ENCODE measurements at regions not wholly inside any gene's neighbourhood (a gene's known extent, or its start where the extent isn't known, plus 50 kb on each side); places are given as distances from the start of the nearest gene placed in this dataset.
"Not testable (repeated sequence)": the region's sequence is repeated elsewhere in the genome, so short reads cannot be mapped to it uniquely, and the experiment has no call there.

- TF ChIP-seq POLR2AphosphoS5 (IDR thresholded peaks at IDR 0.05; ENCODE audit: low read depth, low read length); POLR2A (IDR thresholded peaks at IDR 0.05; ENCODE audit: low read depth, low read length); TAF1 (IDR thresholded peaks at IDR 0.05; ENCODE audit: low read depth, low read length); PAX5 (IDR thresholded peaks at IDR 0.05; ENCODE audit: insufficient read depth, low read length, severe bottlenecking); SPI1 (IDR thresholded peaks at IDR 0.05; ENCODE audit: low read depth, low read length); POU2F2 (IDR thresholded peaks at IDR 0.05; ENCODE audit: low read depth, low read length): not testable (repeated sequence)
These were observed 81.0 kb upstream of the TNK2 start for GRCh38 chr3:195989197-195989920.
